HCT116 (cell line): ENCODE measurements at regions not wholly inside any gene's neighbourhood (a gene's known extent, or its start where the extent isn't known, plus 50 kb on each side); places are given as distances from the start of the nearest gene placed in this dataset.

Experiments
- ATAC-seq: fragments of 200-7000 bp; cut with Tn5 transposase; 2 replicates; pipeline ENCODE4 v1.9.1; 2020; ENCODE audit warnings: mild to moderate bottlenecking, moderate library complexity
- BruUV-seq: library from RNA; stranded (reverse); fragments of 400-500 nt; replicated peaks from 2 replicates; lab custom pipeline; 2021; lab: Mats Ljungman, UMichigan
- CTCF ChIA-PET: fragments of 300-600 bp; sonication (Branson Sonifier 250); formaldehyde crosslinking; loops from one replicate; lab custom pipeline; 2021; ENCODE audit warnings: antibody characterized with exemption; lab: Charles Lee
- POLR2A ChIA-PET: fragments of 300-600, 350-600 bp; sonication (Branson Sonifier 250); formaldehyde crosslinking; loops from one replicate; lab custom pipeline; 2021; ENCODE audit warnings: antibody characterized with exemption; lab: Charles Lee
- RAD21 ChIA-PET, 2 experiments: fragments of 300-600 bp; sonication (Branson Sonifier 250); formaldehyde crosslinking; loops; one replicate each; lab custom pipeline; 2023; ENCODE audit warnings: low total read pairs in 2 of 2; ENCODE audit not compliant: uncharacterized antibody in 2 of 2, unreplicated experiment in 2 of 2, low non-redundant PET in 1 of 2; lab: Charles Lee
- DNase-seq: peaks from one replicate; pipeline ENCODE4 v3.0.0-alpha.2; 2010; ENCODE audit warnings: low read depth, low spot score
- H2AFZ ChIP-seq: fragments of 200-600 bp; shearing (Covaris generic), sonication (generic); 2 replicates; pipeline ENCODE4 v1.6.1; 2017; ENCODE audit warnings: low read depth, mixed run types, mixed read lengths, antibody characterized with exemption, low read length; ENCODE audit not compliant: poor library complexity, severe bottlenecking
- H3K27ac ChIP-seq: 2 replicates; pipeline ENCODE4 v1.5.1; 2012; ENCODE audit warnings: low read depth, low read length
- H3K27me3 ChIP-seq: fragments of 200-600 bp; sonication (generic); 2 replicates; pipeline ENCODE4 v1.6.1; 2016; ENCODE audit warnings: mixed run types, low read length, mixed read lengths; ENCODE audit not compliant: insufficient read depth
- H3K36me3 ChIP-seq, 2 experiments: fragments of 200-500 bp in 1 of 2; fragments of 200-600 bp in 1 of 2; sonication (Bioruptor generic) in 1 of 2; sonication (generic) in 1 of 2; 2 replicates each; pipeline versions ENCODE4 v1.5.1 to v1.6.1; 2014 to 2016; ENCODE audit warnings: low read length in 2 of 2, inconsistent platforms in 1 of 2, mixed read lengths in 1 of 2, mixed run types in 1 of 2; ENCODE audit not compliant: insufficient read depth in 2 of 2, control insufficient read depth in 1 of 2
- H3K4me1 ChIP-seq, 2 experiments: fragments of 200-600 bp in 1 of 2; sonication (generic) in 1 of 2; 2 replicates each; pipeline versions ENCODE4 v1.5.1 to v1.6.1; 2012 to 2017; ENCODE audit warnings: low read length in 2 of 2, inconsistent platforms in 1 of 2, mild to moderate bottlenecking in 1 of 2, mixed read lengths in 1 of 2, mixed run types in 1 of 2, moderate library complexity in 1 of 2; ENCODE audit not compliant: insufficient read depth in 2 of 2, control insufficient read depth in 1 of 2
- H3K4me2 ChIP-seq: fragments of 200-600 bp; sonication (generic); 2 replicates; pipeline ENCODE4 v1.6.1; 2017; ENCODE audit warnings: mixed run types, low read length, mixed read lengths
- H3K4me3 ChIP-seq, 2 experiments: fragments of 200-600 bp in 1 of 2; sonication (generic) in 1 of 2; replicated peaks in 1 of 2; 2 replicates each; pipeline ENCODE4 v1.5.1; 2011 to 2016; ENCODE audit warnings: low read length in 2 of 2, control low read depth in 1 of 2, low read depth in 1 of 2, mild to moderate bottlenecking in 1 of 2, mixed read lengths in 1 of 2, mixed run types in 1 of 2
- H3K79me2 ChIP-seq: fragments of 200-600 bp; sonication (generic); 2 replicates; pipeline ENCODE4 v1.6.1; 2017; ENCODE audit warnings: mild to moderate bottlenecking, mixed run types, low read length, moderate library complexity, mixed read lengths; ENCODE audit not compliant: insufficient read depth
- H3K9ac ChIP-seq: fragments of 200-600 bp; sonication (generic); 2 replicates; pipeline ENCODE4 v1.6.1; 2016; ENCODE audit warnings: low read length, mixed read lengths
- H3K9me2 ChIP-seq: fragments of 200-600 bp; sonication (generic), shearing (Covaris generic); 2 replicates; pipeline ENCODE4 v1.6.1; 2017; ENCODE audit warnings: mixed run types, mild to moderate bottlenecking, moderate library complexity; ENCODE audit not compliant: insufficient read depth
- H3K9me3 ChIP-seq, 2 experiments: fragments of 200-500 bp in 1 of 2; fragments of 200-600 bp in 1 of 2; sonication (Bioruptor generic) in 1 of 2; sonication (generic) in 1 of 2; 2 replicates each; pipeline ENCODE4 v1.6.1; 2014 to 2017; ENCODE audit warnings: low read length in 2 of 2, mixed read lengths in 2 of 2, inconsistent platforms in 1 of 2, low read depth in 1 of 2, mild to moderate bottlenecking in 1 of 2, mixed run types in 1 of 2, moderate library complexity in 1 of 2; ENCODE audit not compliant: control insufficient read depth in 1 of 2, insufficient read depth in 1 of 2
- H4K20me1 ChIP-seq: fragments of 200-600 bp; sonication (generic), shearing (Covaris generic); 2 replicates; pipeline ENCODE4 v1.6.1; 2017; ENCODE audit warnings: mixed run types, mild to moderate bottlenecking, moderate library complexity; ENCODE audit not compliant: insufficient read depth
- CBX3 ChIP-seq: IDR thresholded peaks from 2 replicates; pipeline ENCODE4 v1.6.1; 2012; ENCODE audit warnings: low read depth
- ELF1 ChIP-seq: IDR thresholded peaks from 2 replicates; pipeline ENCODE4 v1.6.1; 2012; ENCODE audit warnings: low read depth, borderline replicate concordance
- JUND ChIP-seq: IDR thresholded peaks from 2 replicates; pipeline ENCODE4 v1.6.1; 2012
- POLR2A ChIP-seq: IDR thresholded peaks from 2 replicates; pipeline ENCODE4 v1.7.0; 2011; ENCODE audit warnings: borderline replicate concordance; ENCODE audit not compliant: insufficient read depth, insufficient read length; ENCODE audit errors: extremely low read depth
- POLR2AphosphoS5 ChIP-seq: IDR thresholded peaks from 2 replicates; pipeline ENCODE4 v1.6.1; 2011; ENCODE audit warnings: mild to moderate bottlenecking, low read depth, low read length, moderate library complexity
- TCF7L2 ChIP-seq: IDR thresholded peaks from 2 replicates; pipeline ENCODE4 v1.7.0; 2011; ENCODE audit warnings: borderline replicate concordance, inconsistent platforms; ENCODE audit not compliant: insufficient read depth, insufficient read length; ENCODE audit errors: extremely low read depth
- YY1 ChIP-seq: IDR thresholded peaks from 2 replicates; pipeline ENCODE4 v1.6.1; 2011; ENCODE audit warnings: low read length, low read depth, moderate library complexity, mild to moderate bottlenecking; ENCODE audit not compliant: insufficient replicate concordance; ENCODE audit errors: extremely low read depth
- ZFX ChIP-seq: fragments of 450-650 bp; IDR thresholded peaks from 2 replicates; pipeline ENCODE4 v1.6.1; 2017
- intact Hi-C: fragments of 100-400 bp; cut with micrococcal nuclease; formaldehyde crosslinking; loops from 2 replicates; pipeline ENCODE4 v1.10.0; 2022
- TF ChIP-seq, protein P1 (sequence below): IDR thresholded peaks from 2 replicates; pipeline ENCODE4 v1.6.1; 2012; ENCODE audit warnings: low read depth

DNA sequence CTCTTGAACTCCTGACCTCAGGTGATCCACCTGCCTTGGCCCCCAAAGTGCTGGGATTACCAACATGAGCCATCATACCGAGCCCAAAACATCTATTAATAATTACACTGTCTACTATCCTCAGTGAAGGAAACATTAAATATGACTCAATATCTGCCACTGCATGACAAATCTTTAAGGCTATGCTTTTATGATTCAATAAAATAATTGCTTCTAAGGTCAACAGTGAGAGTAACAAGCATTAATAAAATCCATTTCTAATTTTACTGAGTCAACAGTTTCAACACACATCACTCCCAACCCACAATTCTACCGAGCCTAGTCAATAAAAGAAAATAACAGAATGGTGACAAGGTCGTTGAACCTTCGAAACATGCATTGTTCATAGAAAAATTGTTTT, 125.5 kb upstream of the CHRM3 start (continued):
- TF ChIP-seq, protein P1, sequence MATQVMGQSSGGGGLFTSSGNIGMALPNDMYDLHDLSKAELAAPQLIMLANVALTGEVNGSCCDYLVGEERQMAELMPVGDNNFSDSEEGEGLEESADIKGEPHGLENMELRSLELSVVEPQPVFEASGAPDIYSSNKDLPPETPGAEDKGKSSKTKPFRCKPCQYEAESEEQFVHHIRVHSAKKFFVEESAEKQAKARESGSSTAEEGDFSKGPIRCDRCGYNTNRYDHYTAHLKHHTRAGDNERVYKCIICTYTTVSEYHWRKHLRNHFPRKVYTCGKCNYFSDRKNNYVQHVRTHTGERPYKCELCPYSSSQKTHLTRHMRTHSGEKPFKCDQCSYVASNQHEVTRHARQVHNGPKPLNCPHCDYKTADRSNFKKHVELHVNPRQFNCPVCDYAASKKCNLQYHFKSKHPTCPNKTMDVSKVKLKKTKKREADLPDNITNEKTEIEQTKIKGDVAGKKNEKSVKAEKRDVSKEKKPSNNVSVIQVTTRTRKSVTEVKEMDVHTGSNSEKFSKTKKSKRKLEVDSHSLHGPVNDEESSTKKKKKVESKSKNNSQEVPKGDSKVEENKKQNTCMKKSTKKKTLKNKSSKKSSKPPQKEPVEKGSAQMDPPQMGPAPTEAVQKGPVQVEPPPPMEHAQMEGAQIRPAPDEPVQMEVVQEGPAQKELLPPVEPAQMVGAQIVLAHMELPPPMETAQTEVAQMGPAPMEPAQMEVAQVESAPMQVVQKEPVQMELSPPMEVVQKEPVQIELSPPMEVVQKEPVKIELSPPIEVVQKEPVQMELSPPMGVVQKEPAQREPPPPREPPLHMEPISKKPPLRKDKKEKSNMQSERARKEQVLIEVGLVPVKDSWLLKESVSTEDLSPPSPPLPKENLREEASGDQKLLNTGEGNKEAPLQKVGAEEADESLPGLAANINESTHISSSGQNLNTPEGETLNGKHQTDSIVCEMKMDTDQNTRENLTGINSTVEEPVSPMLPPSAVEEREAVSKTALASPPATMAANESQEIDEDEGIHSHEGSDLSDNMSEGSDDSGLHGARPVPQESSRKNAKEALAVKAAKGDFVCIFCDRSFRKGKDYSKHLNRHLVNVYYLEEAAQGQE = no peak
- TF ChIP-seq YY1 = no peak

DNA sequence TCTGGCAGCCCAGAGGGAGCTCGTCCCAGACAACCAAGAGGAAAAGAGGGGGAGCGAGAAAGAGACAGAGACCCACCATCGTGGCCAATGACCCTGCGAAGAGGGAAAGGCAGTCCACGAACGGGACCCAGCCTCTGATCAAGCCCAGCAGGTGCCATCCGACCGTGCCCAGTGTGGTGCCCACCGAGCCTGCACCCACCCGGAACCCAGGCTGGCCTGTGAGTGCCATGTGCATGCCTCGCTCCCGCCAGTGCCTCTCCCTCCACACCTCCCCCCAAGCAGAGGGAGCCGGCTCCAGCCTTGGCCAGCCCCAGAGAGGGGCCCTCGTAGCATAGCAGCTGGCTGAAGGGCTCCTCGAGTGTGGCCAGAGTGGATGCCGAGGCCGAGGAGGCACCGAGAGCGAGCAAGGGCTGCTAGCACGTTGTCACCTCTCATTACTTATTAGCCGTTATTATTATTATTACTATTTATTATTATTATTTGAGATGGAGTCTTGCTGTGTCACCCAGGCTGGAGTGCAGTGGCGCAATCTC, 130.7 kb upstream of the CHRM3 start:
- BruUV-seq = no TSS peak
- H3K79me2 ChIP-seq = no peaks in the 10 kb centered on the region
- RAD21 ChIA-PET = no interaction called here
- CTCF ChIA-PET = no interaction called here
- H4K20me1 ChIP-seq = no peaks in the 10 kb centered on the region
- H3K9me2 ChIP-seq = no peaks in the 10 kb centered on the region
- H3K9ac ChIP-seq = no peak overlapping the region
- H2AFZ ChIP-seq = no peak overlapping the region
- no peak for DNase-seq
- intact Hi-C loops = no loop called here
- H3K27me3 ChIP-seq = no peaks in the 10 kb centered on the region
- no peaks in the 10 kb centered on the region for H3K36me3 ChIP-seq
- ATAC-seq = no peak
- no peaks in the 10 kb centered on the region for H3K4me1 ChIP-seq
- peaks cover 6 to 21% of the 10 kb centered on the region in 2 experiments; a peak in 2 of 4 replicates for H3K9me3 ChIP-seq
- POLR2A ChIA-PET = no interaction called here
- H3K27ac ChIP-seq = no peak overlapping the region
- H3K4me3 ChIP-seq = no peak overlapping the region
- no peak overlapping the region for H3K4me2 ChIP-seq
- TF ChIP-seq ELF1 (no peak), ZFX (no peak), POLR2A (no peak), TCF7L2 (no peak), JUND (no peak), CBX3 (no peak), POLR2AphosphoS5 (no peak)
